HepG2 (cell line): ENCODE measurements at regions not wholly inside any gene's neighbourhood (a gene's known extent, or its start where the extent isn't known, plus 50 kb on each side); places are given as distances from the start of the nearest gene placed in this dataset.

Experiments
- ATAC-seq: fragments of 200-7000 bp; cut with Tn5 transposase; 3 replicates; pipeline ENCODE4 v1.9.1; 2020; ENCODE audit warnings: mild to moderate bottlenecking, moderate library complexity
- BruUV-seq: library from RNA; stranded (reverse); fragments of 400-500 nt; replicated peaks from 2 replicates; lab custom pipeline; 2021; lab: Mats Ljungman, UMichigan
- CTCF ChIA-PET: fragments of 300-600 bp; formaldehyde crosslinking; extraction: SDS; loops from one replicate; lab custom pipeline; 2021; ENCODE audit warnings: low total read pairs, inconsistent platforms, low intra/inter-chr PET ratio; lab: Yijun Ruan, JAX
- POLR2A ChIA-PET: fragments of 350-600 bp; sonication (Branson Sonifier 250); formaldehyde crosslinking; loops from one replicate; lab custom pipeline; 2020; ENCODE audit warnings: antibody characterized with exemption, inconsistent platforms; lab: Yijun Ruan, JAX
- DNase-seq: peaks from one replicate; pipeline ENCODE4 v3.0.0-alpha.2; 2015; ENCODE audit warnings: low spot score
- FAIRE-seq: peaks from 3 replicates; lab custom pipeline; 2011; peaks lifted over from hg19 to GRCh38; lab: Jason Lieb, UNC
- H2AFZ ChIP-seq: one replicate; pipeline ENCODE4 v1.6.1; 2011; ENCODE audit warnings: low read length, inconsistent platforms
- H3K27ac ChIP-seq: fragments of 300-600 bp; 3 replicates; pipeline ENCODE4 v1.8.0; 2011; ENCODE audit warnings: mixed run types, mild to moderate bottlenecking, mixed read lengths, low read length, inconsistent platforms; ENCODE audit not compliant: insufficient read depth; ENCODE audit errors: extremely low read length
- H3K27me3 ChIP-seq, 2 experiments: fragments of 200-600 bp in 1 of 2; 2 replicates in 1 of 2; 3 replicates in 1 of 2; pipeline versions ENCODE4 v1.6.0 to v1.8.0; 2011; ENCODE audit warnings: low read length in 2 of 2, mild to moderate bottlenecking in 2 of 2, moderate library complexity in 2 of 2, inconsistent platforms in 1 of 2; ENCODE audit not compliant: insufficient read depth in 2 of 2, control insufficient read depth in 1 of 2
- H3K36me3 ChIP-seq, 2 experiments: fragments of 200-600 bp in 1 of 2; replicated peaks in 1 of 2; 2 replicates in 1 of 2; 3 replicates in 1 of 2; pipeline versions ENCODE4 v1.5.1 to v1.8.0; 2011; ENCODE audit warnings: low read length in 2 of 2, inconsistent platforms in 1 of 2; ENCODE audit not compliant: insufficient read depth in 2 of 2, control insufficient read depth in 1 of 2
- H3K4me1 ChIP-seq: 2 replicates; pipeline ENCODE4 v1.5.1; 2012; ENCODE audit warnings: low read length, inconsistent platforms; ENCODE audit not compliant: insufficient read depth
- H3K4me2 ChIP-seq: 2 replicates; pipeline ENCODE4 v1.6.0; 2011; ENCODE audit warnings: low read depth, low read length, inconsistent platforms
- H3K4me3 ChIP-seq, 3 experiments: fragments of 200-600 bp in 1 of 3; sonication (generic), shearing (Covaris generic) in 1 of 3; replicated peaks in 1 of 3; 2 replicates each; pipeline ENCODE4 v1.5.1; 2011 to 2016; ENCODE audit warnings: low read length in 3 of 3, inconsistent platforms in 2 of 3, low read depth in 2 of 3, mild to moderate bottlenecking in 2 of 3, control low read depth in 1 of 3, mixed read lengths in 1 of 3; ENCODE audit not compliant: insufficient read depth in 1 of 3
- H3K79me2 ChIP-seq: one replicate; pipeline ENCODE4 v1.6.1; 2011; ENCODE audit warnings: low read length, inconsistent platforms; ENCODE audit not compliant: insufficient read depth
- H3K9ac ChIP-seq: 2 replicates; pipeline ENCODE4 v1.6.0; 2011; ENCODE audit warnings: mild to moderate bottlenecking, low read depth, low read length, inconsistent platforms; ENCODE audit not compliant: insufficient read depth
- H3K9me3 ChIP-seq: 2 replicates; pipeline ENCODE4 v1.5.1; 2012; ENCODE audit warnings: mild to moderate bottlenecking, low read length
- H4K20me1 ChIP-seq: 2 replicates; pipeline ENCODE4 v1.6.0; 2011; ENCODE audit warnings: inconsistent platforms, mild to moderate bottlenecking, low read length, moderate library complexity; ENCODE audit not compliant: insufficient read depth
- ATAD3A ChIP-seq: sonication (generic); formaldehyde crosslinking; IDR thresholded peaks from 2 replicates; pipeline ENCODE4 v1.4.0; 2020; ENCODE audit warnings: missing genetic modification reagents
- BORCS8-MEF2B ChIP-seq: sonication (generic); formaldehyde crosslinking; IDR thresholded peaks from 2 replicates; pipeline ENCODE4 v1.8.0; 2022; ENCODE audit warnings: mild to moderate bottlenecking, missing genetic modification reagents
- BRD4 ChIP-seq: sonication (generic); formaldehyde crosslinking; IDR thresholded peaks from 2 replicates; pipeline ENCODE4 v1.4.0; 2020; ENCODE audit warnings: missing genetic modification reagents
- DRAP1 ChIP-seq: IDR thresholded peaks from 2 replicates; pipeline ENCODE4 v1.6.1; 2016; ENCODE audit warnings: missing genetic modification reagents, missing compliant biosample characterization
- EED ChIP-seq: sonication (generic); formaldehyde crosslinking; IDR thresholded peaks from 2 replicates; pipeline ENCODE4 v1.5.0; 2020; ENCODE audit warnings: mild to moderate bottlenecking, missing genetic modification reagents
- ISX ChIP-seq: sonication (generic); formaldehyde crosslinking; conservative IDR thresholded peaks from 2 replicates; pipeline ENCODE4 v1.5.0; 2020; ENCODE audit warnings: missing genetic modification reagents
- LRRFIP1 ChIP-seq: sonication (generic); formaldehyde crosslinking; conservative IDR thresholded peaks from 2 replicates; pipeline ENCODE4 v1.4.0; 2020; ENCODE audit warnings: missing genetic modification reagents
- MXI1 ChIP-seq: IDR thresholded peaks from 3 replicates; pipeline ENCODE4 v1.6.1; 2012; ENCODE audit warnings: low read depth, low read length, inconsistent platforms, borderline replicate concordance
- NFIB ChIP-seq: sonication (generic); formaldehyde crosslinking; IDR thresholded peaks from 2 replicates; pipeline ENCODE4 v1.9.0; 2021; ENCODE audit warnings: missing genetic modification reagents, mild to moderate bottlenecking, borderline replicate concordance
- PHB2 ChIP-seq: fragments of 450-650 bp; IDR thresholded peaks from 2 replicates; pipeline ENCODE4 v1.6.1; 2018; ENCODE audit not compliant: partially characterized antibody
- PLSCR1 ChIP-seq: sonication (generic); formaldehyde crosslinking; IDR thresholded peaks from 2 replicates; pipeline ENCODE4 v1.5.0; 2020; ENCODE audit warnings: missing genetic modification reagents, mild to moderate bottlenecking, borderline replicate concordance
- RBFOX2 ChIP-seq: fragments of 200-400 bp; formaldehyde crosslinking; IDR thresholded peaks from 2 replicates; pipeline ENCODE4 v1.6.1; 2017; ENCODE audit warnings: low read depth, mild to moderate bottlenecking, low read length
- RBM39 ChIP-seq: fragments of 200-400 bp; formaldehyde crosslinking; IDR thresholded peaks from one replicate; pipeline ENCODE4 v1.6.1; 2018; ENCODE audit warnings: antibody characterized with exemption, mild to moderate bottlenecking, low read depth, low read length; ENCODE audit not compliant: poor library complexity, severe bottlenecking
- SUZ12 ChIP-seq: fragments of 150-350 bp; IDR thresholded peaks from 2 replicates; pipeline ENCODE4 v1.6.1; 2014; ENCODE audit warnings: low read depth, low read length
- TOPORS ChIP-seq: sonication (generic); formaldehyde crosslinking; IDR thresholded peaks from 2 replicates; pipeline ENCODE4 v1.8.0; 2023; ENCODE audit warnings: mild to moderate bottlenecking, missing genetic modification reagents
- ZBTB1 ChIP-seq: sonication (generic); formaldehyde crosslinking; IDR thresholded peaks from 2 replicates; pipeline ENCODE4 v1.4.0; 2020; ENCODE audit warnings: missing genetic modification reagents, borderline replicate concordance
- ZFY ChIP-seq: sonication (generic); formaldehyde crosslinking; IDR thresholded peaks from 2 replicates; pipeline ENCODE4 v1.4.0; 2020; ENCODE audit warnings: missing genetic modification reagents
- ZNF558 ChIP-seq: sonication (generic); formaldehyde crosslinking; IDR thresholded peaks from 2 replicates; pipeline ENCODE4 v1.9.0; 2022; ENCODE audit warnings: mild to moderate bottlenecking, missing genetic modification reagents, borderline replicate concordance
- ZNF713 ChIP-seq: sonication (generic); formaldehyde crosslinking; IDR thresholded peaks from 2 replicates; pipeline ENCODE4 v1.4.0; 2020; ENCODE audit warnings: mild to moderate bottlenecking, missing genetic modification reagents
- ZNF816 ChIP-seq: sonication (generic); formaldehyde crosslinking; IDR thresholded peaks from 2 replicates; pipeline ENCODE4 v1.8.0; 2022; ENCODE audit warnings: missing genetic modification reagents, mild to moderate bottlenecking, borderline replicate concordance
- in situ Hi-C: cut with HindIII; loops from 2 replicates; pipeline ENCODE4 v1.10.0; 2017; ENCODE audit warnings: low pct_unique_long_range_greater_than_20kb; ENCODE audit not compliant: extremely low pct_ligation_motif_present
- intact Hi-C: fragments of 100-400 bp; cut with micrococcal nuclease; formaldehyde crosslinking; loops from one replicate; pipeline ENCODE4 v1.10.0; 2022; ENCODE audit not compliant: unreplicated experiment

- TF ChIP-seq ZNF558 (CRISPR knock-in tag) (no peak), PHB2 (no peak), ZFY (no peak), ZNF713 (CRISPR knock-in tag) (no peak), BORCS8-MEF2B (no peak), RBM39 (no peak)
- TF ChIP-seq, all 625 proteins: peak for 0
Measured at GRCh38 chr3:106329521-106329920, 460.7 kb upstream of the CBLB start (continued).

- FAIRE-seq (no peak), DNase-seq (no peak), ATAC-seq (no peak)
- Histone ChIP-seq H2AFZ (no peak overlapping the region), H3K4me2 (no peak overlapping the region), H3K36me3 (no peaks in the 10 kb centered on the region), H3K9me3 (no peaks in the 10 kb centered on the region), H3K27ac (no peak overlapping the region), H4K20me1 (no peaks in the 10 kb centered on the region), H3K4me3 (no peak overlapping the region), H3K9ac (no peak overlapping the region), H3K4me1 (no peaks in the 10 kb centered on the region), H3K79me2 (no peaks in the 10 kb centered on the region), H3K27me3 (no peaks in the 10 kb centered on the region)
- ChIA-PET POLR2A (no interaction called here), CTCF (no interaction called here)
- in situ Hi-C loops (no loop called here), intact Hi-C loops (no loop called here)
- no peak for TF ChIP-seq PLSCR1 (CRISPR knock-in tag)
- no peak for TF ChIP-seq SUZ12
- no peak for TF ChIP-seq LRRFIP1 (CRISPR knock-in tag)
- TF ChIP-seq MXI1: no peak
- no peak for TF ChIP-seq ATAD3A (CRISPR knock-in tag)
- no peak for TF ChIP-seq BRD4 (CRISPR knock-in tag)
- no peak for TF ChIP-seq NFIB (CRISPR knock-in tag)
- no peak for TF ChIP-seq ISX (CRISPR knock-in tag)
- TF ChIP-seq ZNF816 (CRISPR knock-in tag): no peak
- no peak for TF ChIP-seq ZBTB1 (CRISPR knock-in tag)
- TF ChIP-seq ZNF558 (CRISPR knock-in tag): no peak
- no peak for TF ChIP-seq DRAP1 (CRISPR knock-in tag)
- TF ChIP-seq TOPORS: no peak
- no peak for TF ChIP-seq EED (CRISPR knock-in tag)
- TF ChIP-seq RBFOX2: no peak
- BruUV-seq: no TSS peak
Measured at GRCh38 chr3:106331636-106332035, 462.8 kb upstream of the CBLB start.
